PC-9 (cell line): ENCODE measurements at regions not wholly inside any gene's neighbourhood (a gene's known extent, or its start where the extent isn't known, plus 50 kb on each side); places are given as distances from the start of the nearest gene placed in this dataset.

ENCODE experiments used
- BruUV-seq: library from RNA; stranded (reverse); fragments of 400-500 nt; replicated peaks from 2 replicates; lab custom pipeline; 2021; lab: Mats Ljungman, UMichigan
- CTCF ChIA-PET: fragments of 300-600 bp; sonication (Branson Sonifier 250); formaldehyde crosslinking; loops from one replicate; lab custom pipeline; 2022; ENCODE audit warnings: antibody characterized with exemption; lab: Charles Lee
- POLR2A ChIA-PET: fragments of 300-600 bp; sonication (Branson Sonifier 250); formaldehyde crosslinking; loops from one replicate; lab custom pipeline; 2022; ENCODE audit warnings: antibody characterized with exemption; ENCODE audit not compliant: unreplicated experiment; lab: Charles Lee
- DNase-seq, 2 experiments: peaks; one replicate each; pipeline versions ENCODE4 v3.0.0 to v3.0.0-alpha.2; 2015 to 2022; ENCODE audit warnings: mixed read lengths in 1 of 2
- H2AFZ ChIP-seq: fragments of 200-600 bp; sonication (generic); 2 replicates; pipeline ENCODE4 v1.8.1; 2017; ENCODE audit warnings: antibody characterized with exemption
- H3F3A ChIP-seq: fragments of 200-600 bp; sonication (generic); 2 replicates; pipeline ENCODE4 v1.8.1; 2017; ENCODE audit warnings: antibody characterized with exemption, mild to moderate bottlenecking, low read depth; ENCODE audit not compliant: insufficient read depth
- H3K27ac ChIP-seq: fragments of 200-600 bp; sonication (generic); 2 replicates; pipeline ENCODE4 v1.6.1; 2016; ENCODE audit warnings: mixed run types
- H3K27me3 ChIP-seq: fragments of 200-600 bp; sonication (generic); 2 replicates; pipeline ENCODE4 v1.6.1; 2016; ENCODE audit warnings: low read depth, mixed run types; ENCODE audit not compliant: insufficient read depth
- H3K36me3 ChIP-seq: fragments of 200-600 bp; sonication (generic); 2 replicates; pipeline ENCODE4 v1.6.1; 2016; ENCODE audit warnings: low read depth, mixed run types
- H3K4me1 ChIP-seq: fragments of 200-600 bp; sonication (generic); replicated peaks from 2 replicates; pipeline ENCODE4 v1.6.1; 2016; ENCODE audit warnings: mixed run types; ENCODE audit not compliant: insufficient read depth
- H3K4me2 ChIP-seq: fragments of 200-600 bp; sonication (generic); 2 replicates; pipeline ENCODE4 v1.6.1; 2017; ENCODE audit warnings: mixed run types
- H3K4me3 ChIP-seq: fragments of 200-600 bp; sonication (generic); 2 replicates; pipeline ENCODE4 v1.6.1; 2016; ENCODE audit warnings: mixed run types
- H3K79me2 ChIP-seq: fragments of 200-600 bp; sonication (generic); 2 replicates; pipeline ENCODE4 v1.6.1; 2017; ENCODE audit warnings: low read depth, mixed run types
- H3K9me2 ChIP-seq: fragments of 200-600 bp; sonication (generic); 2 replicates; pipeline ENCODE4 v1.8.1; 2017; ENCODE audit warnings: mild to moderate bottlenecking; ENCODE audit not compliant: insufficient read depth
- H3K9me3 ChIP-seq: fragments of 200-600 bp; sonication (generic); 2 replicates; pipeline ENCODE4 v1.8.1; 2016; ENCODE audit warnings: low read depth; ENCODE audit not compliant: insufficient read depth
- H4K20me1 ChIP-seq: fragments of 200-600 bp; sonication (generic); 2 replicates; pipeline ENCODE4 v1.8.1; 2017; ENCODE audit not compliant: insufficient read depth
- CTCF ChIP-seq: fragments of 200-600 bp; sonication (generic); conservative IDR thresholded peaks from 2 replicates; pipeline ENCODE4 v1.6.1; 2017; ENCODE audit warnings: mixed run types, antibody characterized with exemption, mild to moderate bottlenecking, moderate library complexity
- EZH2 ChIP-seq: fragments of 200-600 bp; sonication (generic); IDR thresholded peaks from 2 replicates; pipeline ENCODE4 v1.8.0; 2017; ENCODE audit warnings: antibody characterized with exemption, low read depth
- intact Hi-C: fragments of 100-400 bp; cut with micrococcal nuclease; formaldehyde crosslinking; loops from one replicate; pipeline ENCODE4 v1.10.0; 2022; ENCODE audit not compliant: unreplicated experiment

- Histone ChIP-seq H3K4me3 (no peak overlapping the region), H2AFZ (no peak overlapping the region), H3K27ac (no peak overlapping the region), H3K27me3 (no peaks in the 10 kb centered on the region), H3F3A (no peaks in the 10 kb centered on the region), H3K9me2 (no peaks in the 10 kb centered on the region), H4K20me1 (no peaks in the 10 kb centered on the region), H3K4me2 (no peak overlapping the region), H3K9me3 (peaks cover 6% of the 10 kb centered on the region; the same call in 1 of the 2 replicates), H3K4me1 (peaks cover 8% of the 10 kb centered on the region), H3K36me3 (no peaks in the 10 kb centered on the region), H3K79me2 (no peaks in the 10 kb centered on the region)
- DNase-seq: no peak
- intact Hi-C loops: no loop called here
- no peak for TF ChIP-seq CTCF
- TF ChIP-seq EZH2: no peak
- ChIA-PET CTCF (no interaction called here), POLR2A (no interaction called here)
- BruUV-seq: no TSS peak
Measured at GRCh38 chr16:48030926-48031325, 124.9 kb downstream of the ABCC12 start.

GRCh38 chr16:48029768-48030167, 126.0 kb downstream of the ABCC12 start:
- no peak overlapping the region for H3K4me3 ChIP-seq
- no TSS peak for BruUV-seq
- H3K4me1 ChIP-seq: peaks cover 7% of the 10 kb centered on the region
- DNase-seq: no peak
- ChIA-PET CTCF (no interaction called here), POLR2A (no interaction called here)
- no peak overlapping the region for H2AFZ ChIP-seq
- TF ChIP-seq CTCF (no peak), EZH2 (no peak)
- no peaks in the 10 kb centered on the region for H4K20me1 ChIP-seq
- no peaks in the 10 kb centered on the region for H3K9me2 ChIP-seq
- no peaks in the 10 kb centered on the region for H3F3A ChIP-seq
- H3K27me3 ChIP-seq: no peaks in the 10 kb centered on the region
- no peak overlapping the region for H3K4me2 ChIP-seq
- intact Hi-C loops: no loop called here
- no peak overlapping the region for H3K27ac ChIP-seq
- peaks cover 6% of the 10 kb centered on the region; the same call in 1 of the 2 replicates for H3K9me3 ChIP-seq
- H3K36me3 ChIP-seq: no peaks in the 10 kb centered on the region
- no peaks in the 10 kb centered on the region for H3K79me2 ChIP-seq

- Histone ChIP-seq H3K4me3 (no peak overlapping the region), H4K20me1 (no peaks in the 10 kb centered on the region), H3K79me2 (no peaks in the 10 kb centered on the region), H3K36me3 (no peaks in the 10 kb centered on the region), H3K9me3 (no peaks in the 10 kb centered on the region), H3K9me2 (no peaks in the 10 kb centered on the region), H3K27ac (no peak overlapping the region), H3K27me3 (no peaks in the 10 kb centered on the region), H3K4me1 (peaks cover 7% of the 10 kb centered on the region), H3F3A (no peaks in the 10 kb centered on the region), H2AFZ (no peak overlapping the region), H3K4me2 (no peak overlapping the region)
- peak; percentile 24 to 37 for DNase-seq
- POLR2A ChIA-PET: interaction anchor here (0.6 to 0.7 kb wide), 2 partner anchors 30 to 32 kb away, joined by 3 to 7 read pairs; no protein-coding TSS in a partner anchor
- no TSS peak for BruUV-seq
- CTCF ChIA-PET: interaction anchor here (0.8 to 1.2 kb wide), 2 partner anchors 28 to 30 kb away, joined by 3 to 6 read pairs; no protein-coding TSS in a partner anchor
- intact Hi-C loops: loop anchor here (1.0 kb wide), 1 partner anchor 138 kb away; no protein-coding TSS in a partner anchor
- TF ChIP-seq EZH2 (no peak), CTCF (no peak)
Measured at GRCh38 chr16:48025359-48025758, 130.4 kb downstream of the ABCC12 start.
